ENCODE measurements at regions not wholly inside any gene's neighbourhood (a gene's known extent, or its start where the extent isn't known, plus 50 kb on each side); places are given as distances from the start of the nearest gene placed in this dataset.
"Not testable (repeated sequence)": the region's sequence is repeated elsewhere in the genome, so short reads cannot be mapped to it uniquely, and the experiment has no call there.

GRCh38 chr1:195012995-195013394 is 1595.2 kb downstream of the KCNT2 start:
- DNase-seq: no peak

GRCh38 chr1:195005338-195005737 is 1602.9 kb downstream of the KCNT2 start:
- no peak for DNase-seq

GRCh38 chr1:194990483-194990882 is 1617.8 kb downstream of the KCNT2 start:
- DNase-seq: no peak

GRCh38 chr1:194975913-194976312 is 1632.3 kb downstream of the KCNT2 start:
- no peak for DNase-seq

GRCh38 chr1:194968916-194969315 is 1639.3 kb downstream of the KCNT2 start:
- DNase-seq: no peak

GRCh38 chr1:194959795-194960194 is 1648.4 kb downstream of the KCNT2 start:
- DNase-seq: no peak

DNA sequence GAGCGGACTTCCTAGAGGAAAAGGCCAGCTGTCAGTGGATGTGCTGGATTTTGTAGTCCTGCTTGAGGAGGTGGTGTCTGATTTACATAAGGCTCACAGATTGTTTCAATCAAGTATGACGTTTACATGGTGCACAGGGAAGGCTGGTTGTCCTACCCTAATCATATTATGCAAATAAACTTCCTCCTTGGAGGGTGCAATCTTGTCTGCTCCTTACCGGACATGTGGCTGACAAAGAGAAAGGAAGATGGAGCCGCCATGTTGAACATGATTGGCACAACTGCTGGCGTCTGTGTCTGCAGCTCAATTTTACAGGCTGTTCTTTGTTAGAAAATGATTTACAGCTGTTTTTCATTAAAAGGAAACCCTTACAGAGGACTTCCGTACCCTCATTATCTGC is 1656.1 kb downstream of the KCNT2 start:
- DNase-seq: no peak

GRCh38 chr1:194950584-194950983 is 1657.7 kb downstream of the KCNT2 start:
- DNase-seq: no peak

DNA sequence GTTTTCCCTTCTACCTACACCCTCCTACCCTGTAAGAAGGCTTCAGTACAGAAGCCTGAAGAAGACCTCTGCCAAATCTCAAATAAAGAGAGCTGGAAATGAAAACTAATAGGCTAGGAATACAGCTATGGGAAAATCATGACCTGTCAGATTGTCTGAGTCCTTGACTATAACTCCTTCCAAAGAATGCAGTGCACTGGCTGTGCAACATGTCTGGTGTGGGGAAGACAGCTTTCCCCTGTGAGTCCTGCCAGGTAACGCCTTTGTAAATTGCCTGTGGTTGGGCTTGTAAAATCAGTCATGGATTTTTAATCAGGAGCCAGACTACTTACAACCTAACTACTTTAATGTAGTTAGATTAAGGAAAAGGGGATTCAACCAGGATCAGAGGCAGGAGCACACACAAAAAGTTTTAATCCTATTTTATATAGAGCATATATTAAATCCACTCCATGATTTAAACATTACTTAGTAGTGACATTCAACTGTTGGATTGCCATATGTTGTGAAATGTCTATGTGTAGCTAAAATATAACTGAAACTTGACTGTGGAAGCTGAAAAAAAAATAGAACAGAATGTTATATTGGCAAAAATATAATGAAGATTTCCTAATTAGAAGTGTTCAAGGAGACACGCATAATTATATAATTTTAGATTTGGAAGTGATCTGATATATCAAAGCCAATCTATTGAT is 1667.8 kb downstream of the KCNT2 start:
- DNase-seq: no peak

DNA sequence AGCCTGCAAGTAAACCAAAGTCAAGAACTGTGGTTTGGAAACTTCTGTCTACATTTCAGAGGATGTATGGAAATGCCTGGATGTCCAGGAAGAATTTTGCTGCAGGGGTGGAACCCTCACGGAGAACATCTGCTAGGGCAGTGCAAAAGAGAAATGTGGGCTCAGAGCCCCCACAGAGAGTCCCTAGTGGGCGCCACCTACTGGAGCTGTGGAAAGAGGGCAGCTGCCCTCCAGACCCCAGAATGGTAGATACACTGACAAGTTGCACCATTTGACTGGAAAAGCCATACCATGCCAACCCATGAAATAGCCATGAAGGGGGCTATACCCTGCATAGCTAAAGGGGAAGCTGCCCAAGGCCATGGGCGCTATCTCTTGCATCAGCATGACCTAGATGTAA is 1672.4 kb downstream of the KCNT2 start:
- no peak for DNase-seq

GRCh38 chr1:194931166-194931565 is 1677.1 kb downstream of the KCNT2 start:
- no peak for DNase-seq

DNA sequence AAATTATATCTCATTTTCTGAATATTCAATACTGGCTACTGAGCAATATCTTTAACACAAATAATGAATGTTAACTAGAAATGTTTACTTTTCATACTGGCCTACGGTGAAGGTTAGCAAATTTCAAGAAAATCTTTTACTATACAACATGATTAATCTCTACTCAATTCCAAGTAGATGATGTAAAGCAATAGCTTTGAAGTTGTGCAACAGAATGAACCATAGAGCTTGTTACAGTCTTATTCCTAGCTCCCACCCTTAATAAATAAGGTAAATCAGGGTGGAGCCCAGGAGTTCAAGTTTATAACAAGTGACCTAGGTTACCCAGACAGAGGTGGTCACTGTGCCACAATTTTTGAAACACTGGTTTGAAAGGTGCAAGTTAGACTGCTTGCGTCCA is 1678.1 kb downstream of the KCNT2 start:
- DNase-seq: no peak

GRCh38 chr1:194929357-194929756 is 1678.9 kb downstream of the KCNT2 start:
- no peak for DNase-seq

DNA sequence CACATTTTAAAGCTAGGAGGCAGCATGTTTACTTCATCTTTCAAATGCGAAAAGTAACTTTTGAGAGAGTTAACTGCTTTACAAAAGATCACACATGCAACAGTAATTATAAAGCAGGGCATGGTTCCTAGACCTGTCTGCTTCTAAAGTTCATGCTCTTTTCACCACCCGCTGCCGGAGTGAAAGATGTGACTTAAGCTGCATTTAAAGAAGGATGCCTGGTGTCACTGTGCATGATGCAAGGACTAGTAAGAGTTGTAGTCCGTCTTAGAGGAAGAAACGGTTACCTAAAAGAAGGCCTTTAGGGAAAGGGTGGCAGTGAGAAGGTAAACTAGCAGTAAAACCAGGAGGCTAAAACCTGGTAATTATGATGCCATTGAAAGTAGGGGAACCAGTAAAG is 1689.1 kb downstream of the KCNT2 start:
- no peak for DNase-seq

GRCh38 chr1:194917769-194918168 is 1690.5 kb downstream of the KCNT2 start:
- no peak for DNase-seq

GRCh38 chr1:194908643-194909042 is 1699.6 kb downstream of the KCNT2 start:
- no peak for DNase-seq

- DNase-seq: no peak
Measured at GRCh38 chr1:194903524-194903923, 1704.7 kb downstream of the KCNT2 start.

DNA sequence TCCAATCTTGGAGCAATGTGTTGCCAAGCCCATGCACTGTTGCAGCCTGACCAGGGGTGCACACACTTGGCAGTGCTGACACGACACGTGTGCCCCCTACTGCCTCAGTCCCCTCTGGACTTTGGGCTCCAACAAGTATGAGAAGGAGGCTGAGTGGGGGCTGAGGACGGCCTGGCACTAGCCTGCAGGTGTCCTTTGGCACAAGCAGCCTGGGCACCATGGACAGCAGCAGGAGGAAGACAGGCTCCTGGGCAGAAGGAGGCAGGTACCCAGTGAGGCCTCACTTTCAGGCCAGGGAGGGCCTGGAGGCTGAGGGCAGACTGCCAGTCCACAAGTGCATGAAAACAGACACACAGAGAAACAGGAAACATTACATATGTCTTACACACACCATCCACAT is 1702.9 kb upstream of the B3GALT2 start:
- DNase-seq: no peak

DNA sequence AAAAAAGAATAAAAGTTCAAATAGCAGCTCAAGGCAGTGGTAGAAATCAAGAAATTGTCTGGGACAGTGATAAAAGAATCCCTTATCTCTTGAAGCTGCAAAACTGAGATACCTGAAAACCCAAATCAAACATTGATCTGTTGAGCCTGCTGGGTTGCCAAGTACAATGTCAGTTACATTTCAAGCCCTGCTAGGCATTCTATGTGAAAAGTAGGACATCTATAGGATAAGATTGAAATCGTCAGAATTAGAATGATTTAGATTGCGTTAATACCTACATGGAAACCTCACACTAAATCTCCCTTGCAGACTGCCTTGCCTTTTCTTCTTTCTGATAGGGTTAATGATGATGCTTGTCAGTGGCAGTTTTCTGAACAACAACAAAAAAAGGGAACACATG is 1684.4 kb upstream of the B3GALT2 start:
- DNase-seq: no peak

DNA sequence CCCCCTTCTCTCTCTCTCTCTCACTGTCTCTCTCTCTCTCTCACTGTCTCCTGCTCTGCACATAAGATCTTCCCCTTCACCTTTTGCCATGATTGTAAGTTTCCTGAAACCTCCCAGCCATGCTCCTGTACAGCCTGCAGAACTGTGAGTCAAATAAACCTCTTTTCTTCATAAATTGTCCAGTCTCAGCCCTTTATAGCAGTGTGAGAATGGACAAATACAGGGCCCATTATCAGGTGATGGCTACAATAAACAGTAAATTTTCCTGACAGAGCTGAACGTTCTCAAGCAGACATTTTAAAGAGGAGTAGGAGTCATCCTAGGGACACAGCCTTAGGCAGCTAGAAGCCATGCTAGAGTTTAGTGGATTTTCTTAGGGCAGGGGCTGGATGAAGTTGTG is 1679.7 kb upstream of the B3GALT2 start:
- DNase-seq: no peak

DNA sequence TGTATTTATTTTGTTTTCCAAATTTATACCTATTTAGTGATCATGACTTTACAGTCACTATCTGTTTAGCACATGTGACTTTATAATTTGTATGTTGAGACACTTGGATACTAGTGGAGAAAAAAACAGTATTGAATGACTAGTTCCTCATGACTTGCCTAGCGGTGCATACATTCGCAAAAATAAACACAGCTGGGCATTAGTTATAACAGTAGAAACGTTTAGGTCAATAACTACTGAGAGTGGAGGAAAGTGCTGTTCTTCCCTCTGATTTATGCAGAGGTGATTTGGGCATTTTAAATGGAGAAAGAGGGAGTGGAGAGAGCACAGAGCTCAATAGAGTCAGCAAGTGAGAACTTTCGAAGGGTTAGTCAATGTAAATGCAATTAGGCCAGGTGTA is 1679.0 kb upstream of the B3GALT2 start:
- no peak for DNase-seq

GRCh38 chr1:194862129-194862528 is 1675.7 kb upstream of the B3GALT2 start:
- no peak for DNase-seq

- DNase-seq: no peak
Measured at GRCh38 chr1:194860248-194861201, 1674.1 kb upstream of the B3GALT2 start.

DNA sequence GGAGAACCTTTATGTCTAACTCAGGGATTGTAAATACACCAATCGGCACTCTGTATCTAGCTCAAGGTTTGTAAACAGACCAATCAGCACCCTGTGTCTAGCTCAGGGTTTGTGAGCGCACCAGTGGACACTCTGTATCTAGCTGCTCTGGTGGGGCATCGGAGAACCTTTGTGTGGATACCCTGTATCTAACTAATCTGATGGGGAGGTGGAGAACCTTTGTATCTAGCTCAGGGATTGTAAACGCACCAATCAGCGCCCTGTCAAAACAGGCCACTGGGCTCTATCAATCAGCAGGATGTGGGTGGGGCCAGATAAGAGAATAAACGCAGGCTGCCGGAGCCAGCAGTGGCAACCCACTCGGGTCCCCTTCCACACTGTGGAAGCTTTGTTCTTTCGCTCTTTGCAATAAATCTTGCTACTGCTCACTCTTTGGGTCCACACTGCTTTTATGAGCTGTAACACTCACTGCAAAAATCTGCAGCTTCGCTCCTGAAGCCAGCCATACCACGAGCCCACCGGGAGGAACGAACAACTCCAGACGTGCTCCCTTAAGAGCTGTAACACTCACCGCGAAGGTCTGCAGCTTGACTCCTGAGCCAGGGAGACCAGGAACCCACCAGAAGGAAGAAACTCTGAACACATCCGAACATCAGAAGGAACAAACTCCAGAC is 1673.2 kb upstream of the B3GALT2 start:
- DNase-seq: not testable (repeated sequence)
